Ramos (cell line): ENCODE measurements at regions not wholly inside any gene's neighbourhood (a gene's known extent, or its start where the extent isn't known, plus 50 kb on each side); places are given as distances from the start of the nearest gene placed in this dataset.

Source experiments
- in situ Hi-C: fragments of 300-500 bp; cut with MboI; formaldehyde crosslinking; loops from one replicate; pipeline ENCODE4 v1.14.3; 2022; ENCODE audit warnings: low sequenced_read_pairs; ENCODE audit not compliant: unreplicated experiment

DNA sequence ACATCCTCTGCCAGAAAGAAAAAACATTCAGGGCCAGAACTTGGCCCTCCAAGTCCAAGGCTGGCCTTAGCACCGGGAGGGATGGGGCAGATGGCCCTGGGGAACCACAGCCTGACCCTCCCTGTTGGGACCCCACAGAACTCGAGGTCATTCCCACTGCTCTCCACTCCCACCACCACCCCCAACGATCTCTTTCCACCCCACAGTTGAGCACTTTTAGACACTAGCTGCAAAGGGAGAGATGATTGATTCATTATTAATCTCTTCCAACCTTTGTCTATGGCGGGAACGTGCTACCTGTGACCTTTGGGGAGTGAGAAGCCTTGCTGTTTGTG lies 869.7 kb downstream of the BRD1 start:
- in situ Hi-C loops = no loop called here

- in situ Hi-C loops = no loop called here
These were observed 870.2 kb downstream of the BRD1 start for GRCh38 chr22:48957311-48957986.

- in situ Hi-C loops = no loop called here
These were observed 872.0 kb downstream of the BRD1 start for GRCh38 chr22:48955351-48956311.

DNA sequence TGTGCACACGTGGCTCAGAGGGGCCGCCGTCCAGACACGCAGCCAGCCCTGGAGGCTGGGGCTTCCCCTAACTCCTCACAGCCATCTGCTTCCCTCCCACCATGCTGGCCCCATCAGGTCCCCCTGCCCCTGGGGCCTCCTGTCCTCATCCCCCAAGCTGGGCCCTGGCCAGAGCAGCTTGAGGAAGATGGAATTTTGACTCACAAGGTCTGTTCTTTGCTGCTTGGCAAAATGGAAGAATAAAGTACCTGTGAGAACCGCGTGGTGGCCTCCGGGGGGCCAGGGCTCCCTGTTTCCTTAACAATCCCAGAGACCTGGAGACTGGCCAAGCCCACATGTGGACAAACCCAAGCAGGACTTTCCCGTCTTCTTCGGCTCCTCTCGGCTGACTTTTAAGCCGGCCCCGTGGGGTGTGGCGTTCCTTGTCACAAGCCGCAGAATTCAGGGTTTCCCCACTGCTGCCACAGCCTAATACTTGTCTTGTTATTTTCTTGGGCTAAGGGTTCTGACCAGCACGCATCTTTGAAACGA lies 872.8 kb downstream of the BRD1 start:
- in situ Hi-C loops = no loop called here

DNA sequence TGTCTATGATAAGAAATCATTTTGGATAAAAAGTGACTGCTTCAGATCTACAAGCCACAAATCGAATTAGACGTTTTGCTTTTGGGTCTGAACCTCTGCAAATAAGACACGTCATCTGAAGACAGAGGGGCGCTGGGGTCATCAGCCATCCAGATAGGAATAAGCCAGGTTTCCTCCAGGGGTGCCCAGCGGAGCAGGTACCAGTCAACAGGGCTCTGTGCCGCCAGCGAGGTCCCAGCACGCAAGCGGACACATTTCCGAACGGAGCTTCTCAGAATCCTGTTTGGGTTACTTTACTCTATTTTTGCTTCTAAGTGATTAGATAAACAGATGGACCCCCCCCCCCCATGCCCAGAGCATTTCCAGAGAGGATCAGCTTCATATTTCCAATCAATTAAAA lies 873.8 kb downstream of the BRD1 start:
- in situ Hi-C loops = no loop called here

DNA sequence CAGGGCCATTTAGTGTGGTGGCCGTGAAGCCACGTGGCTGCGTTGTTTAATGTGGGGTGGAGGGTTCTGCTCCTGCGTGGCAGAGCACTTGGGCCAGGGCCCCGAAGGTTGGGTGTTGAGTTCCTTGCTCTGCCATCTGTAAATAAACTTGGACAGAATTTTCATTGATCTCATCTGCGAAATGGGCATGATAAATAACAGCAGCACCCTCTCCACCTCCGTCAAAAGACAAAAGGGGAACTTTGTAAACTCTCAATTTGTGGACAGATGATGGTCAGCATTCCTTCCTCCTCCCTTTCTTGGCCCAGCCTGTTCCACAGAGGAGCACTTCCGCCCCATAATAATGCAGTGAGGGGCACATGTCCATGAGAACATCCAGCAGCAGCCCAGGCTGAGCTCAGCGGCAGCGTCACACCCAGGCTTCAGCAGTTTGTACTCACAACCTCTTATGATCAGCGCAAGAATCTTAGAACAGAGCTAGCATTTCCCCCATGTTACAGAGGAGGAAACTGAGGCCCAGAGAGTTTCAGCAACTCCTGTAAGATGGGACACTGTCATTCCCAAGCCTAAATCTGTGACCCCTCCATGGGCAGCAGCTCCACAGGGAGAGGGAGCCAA lies 874.5 kb downstream of the BRD1 start:
- in situ Hi-C loops = no loop called here

GRCh38 chr22:48952256-48953102 lies 875.2 kb downstream of the BRD1 start:
- in situ Hi-C loops = no loop called here

DNA sequence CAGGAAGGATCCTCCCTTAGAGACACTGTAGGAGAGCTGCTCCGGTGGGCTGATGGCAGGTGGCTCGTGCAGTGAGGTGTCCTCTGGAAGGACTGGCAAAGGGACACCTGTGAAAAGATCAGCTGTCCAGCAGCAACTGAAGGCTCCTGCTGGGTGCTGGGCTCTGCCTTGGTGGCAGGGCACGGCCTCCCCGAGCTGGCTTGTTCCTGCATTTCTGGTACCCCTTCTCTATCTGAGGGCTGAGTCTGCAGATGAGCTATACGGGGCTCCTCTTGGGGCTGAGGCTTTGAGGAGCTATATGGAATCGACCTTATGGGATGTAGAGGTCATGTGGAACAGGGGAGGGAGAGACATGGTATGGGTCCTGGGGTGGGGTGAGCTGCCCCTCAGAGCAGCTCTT lies 875.8 kb downstream of the BRD1 start:
- in situ Hi-C loops = no loop called here

GRCh38 chr22:48950151-48950915 lies 877.3 kb downstream of the BRD1 start:
- in situ Hi-C loops = no loop called here

- in situ Hi-C loops = no loop called here
These were observed 878.1 kb downstream of the BRD1 start for GRCh38 chr22:48949375-48950149.

DNA sequence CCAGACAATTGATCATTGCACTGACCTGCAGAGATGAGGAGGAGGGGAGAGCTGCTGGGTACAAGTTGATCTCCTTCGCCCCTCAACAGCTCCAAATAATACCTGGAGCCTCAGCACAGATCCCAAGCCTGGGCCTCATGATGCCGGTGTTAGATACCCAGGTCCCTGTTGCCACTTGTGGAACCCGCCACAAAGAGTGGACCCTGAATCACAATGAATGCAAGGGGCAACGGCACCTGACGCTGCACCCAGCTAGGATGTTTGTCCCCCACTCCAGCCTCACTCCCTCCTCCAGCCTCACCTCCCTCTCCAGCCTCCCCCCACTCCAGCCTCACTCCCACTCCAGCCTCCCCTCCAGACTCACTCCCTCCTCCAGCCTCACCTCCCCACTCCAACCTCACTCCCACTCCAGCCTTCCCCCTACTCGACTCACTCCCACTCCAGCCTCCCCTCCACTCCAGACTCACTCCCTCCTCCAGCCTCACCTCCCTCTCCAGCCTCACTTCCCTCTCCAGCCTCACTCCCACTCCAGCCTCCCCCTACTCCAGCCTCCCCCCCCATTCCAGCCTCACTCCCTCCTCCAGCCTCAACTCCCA lies 879.0 kb downstream of the BRD1 start:
- in situ Hi-C loops = no loop called here

DNA sequence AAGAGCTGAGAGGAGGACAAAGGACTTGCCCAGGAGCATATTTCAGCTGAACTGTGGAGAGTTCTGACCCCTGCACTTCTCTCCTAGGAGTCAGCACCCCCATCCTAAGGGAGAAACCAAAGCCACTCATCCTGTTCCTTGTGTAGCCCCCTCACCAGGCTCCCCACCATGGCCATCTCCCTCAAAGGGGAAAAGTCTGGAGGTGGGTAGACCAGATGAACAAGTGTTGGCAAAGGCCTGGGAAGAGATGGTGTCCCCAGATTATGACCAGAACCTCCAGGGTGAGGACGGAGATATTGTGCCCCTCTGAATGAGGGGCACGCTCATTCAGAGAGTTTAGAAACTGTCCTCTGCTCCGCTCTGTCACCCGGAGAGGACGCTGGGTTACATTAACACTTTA lies 880.0 kb downstream of the BRD1 start:
- in situ Hi-C loops = no loop called here

GRCh38 chr22:48945621-48946458 lies 881.8 kb downstream of the BRD1 start:
- in situ Hi-C loops = no loop called here

GRCh38 chr22:48944751-48945620 lies 882.7 kb downstream of the BRD1 start:
- in situ Hi-C loops = no loop called here

- in situ Hi-C loops = no loop called here
These were observed 883.3 kb downstream of the BRD1 start for GRCh38 chr22:48944433-48944750.

- in situ Hi-C loops = no loop called here
These were observed 883.9 kb downstream of the BRD1 start for GRCh38 chr22:48943567-48944432.
